Liver (tissue), 8 donors: ENCODE measurements at regions not wholly inside any gene's neighbourhood (a gene's known extent, or its start where the extent isn't known, plus 50 kb on each side); places are given as distances from the start of the nearest gene placed in this dataset.
A peak's percentile ranks its signal among the peaks of the same experiment; 100 is the strongest.

ENCODE experiments used
- DNase-seq: peaks from one replicate; pipeline ENCODE4 v3.0.0-alpha.2; 2017; ENCODE audit warnings: low spot score
- H3K27ac ChIP-seq, 2 donors: one replicate each; pipeline ENCODE4 v1.7.0; 2013; ENCODE audit warnings: inconsistent platforms in 2 of 2, low read length in 2 of 2, control low read depth in 1 of 2, low read depth in 1 of 2, mild to moderate bottlenecking in 1 of 2
- H3K27me3 ChIP-seq, 4 donors: one replicate each; pipeline versions ENCODE4 v1.6.1 to v1.7.0; 2013; ENCODE audit warnings: low read length in 3 of 4, inconsistent platforms in 1 of 4, mild to moderate bottlenecking in 1 of 4, moderate library complexity in 1 of 4; ENCODE audit not compliant: control insufficient read depth in 4 of 4, insufficient read depth in 4 of 4
- H3K36me3 ChIP-seq, 4 donors: one replicate each; pipeline versions ENCODE4 v1.6.1 to v1.7.0; 2013; ENCODE audit warnings: low read length in 3 of 4, mild to moderate bottlenecking in 3 of 4, low read depth in 1 of 4, moderate library complexity in 1 of 4; ENCODE audit not compliant: control insufficient read depth in 4 of 4, insufficient read depth in 3 of 4
- H3K4me1 ChIP-seq, 4 donors: one replicate each; pipeline versions ENCODE4 v1.6.1 to v1.7.0; 2013; ENCODE audit warnings: low read length in 3 of 4, mild to moderate bottlenecking in 3 of 4, moderate library complexity in 1 of 4; ENCODE audit not compliant: control insufficient read depth in 4 of 4, insufficient read depth in 4 of 4
- H3K4me3 ChIP-seq, 3 donors: one replicate each; pipeline versions ENCODE4 v1.6.1 to v1.7.0; 2013; ENCODE audit warnings: low read length in 3 of 3, control low read depth in 1 of 3, low read depth in 1 of 3, mild to moderate bottlenecking in 1 of 3
- H3K9ac ChIP-seq, 2 donors: one replicate each; pipeline ENCODE4 v1.7.0; 2013; ENCODE audit warnings: low read length in 2 of 2, mild to moderate bottlenecking in 2 of 2, moderate library complexity in 2 of 2, control low read depth in 1 of 2, low read depth in 1 of 2
- H3K9me3 ChIP-seq, 4 donors: one replicate each; pipeline versions ENCODE4 v1.6.1 to v1.7.0; 2013; ENCODE audit warnings: low read length in 3 of 4; ENCODE audit not compliant: control insufficient read depth in 4 of 4
- EGR1 ChIP-seq, 2 donors: IDR thresholded peaks; 2 replicates each; pipeline ENCODE4 v1.6.1; 2016 to 2018; ENCODE audit warnings: antibody characterized with exemption in 2 of 2, low read depth in 2 of 2
- FOXA1 ChIP-seq: IDR thresholded peaks from 2 replicates; pipeline ENCODE4 v1.6.1; 2016; ENCODE audit warnings: antibody characterized with exemption
- FOXA2 ChIP-seq: IDR thresholded peaks from 2 replicates; pipeline ENCODE4 v1.6.1; 2016; ENCODE audit warnings: antibody characterized with exemption
- GABPA ChIP-seq, 2 donors: IDR thresholded peaks in 1 of 2; conservative IDR thresholded peaks in 1 of 2; 2 replicates each; pipeline ENCODE4 v1.6.1; 2016; ENCODE audit warnings: antibody characterized with exemption in 2 of 2, mild to moderate bottlenecking in 1 of 2, moderate library complexity in 1 of 2
- HNF4A ChIP-seq, 2 donors: conservative IDR thresholded peaks; 2 replicates each; pipeline ENCODE4 v1.6.1; 2016; ENCODE audit warnings: antibody characterized with exemption in 2 of 2, mild to moderate bottlenecking in 2 of 2
- HNF4G ChIP-seq: IDR thresholded peaks from 2 replicates; pipeline ENCODE4 v1.6.1; 2016; ENCODE audit warnings: antibody characterized with exemption
- JUND ChIP-seq, 2 donors: IDR thresholded peaks; 2 replicates each; pipeline ENCODE4 v1.6.1; 2016; ENCODE audit warnings: antibody characterized with exemption in 2 of 2
- NR2F2 ChIP-seq: IDR thresholded peaks from 2 replicates; pipeline ENCODE4 v1.6.1; 2016; ENCODE audit warnings: antibody characterized with exemption
- RAD21 ChIP-seq, 2 donors: IDR thresholded peaks; 2 replicates each; pipeline ENCODE4 v1.6.1; 2016; ENCODE audit warnings: antibody characterized with exemption in 2 of 2, mild to moderate bottlenecking in 2 of 2
- RXRA ChIP-seq, 2 donors: IDR thresholded peaks; 2 replicates each; pipeline ENCODE4 v1.6.1; 2017 to 2018; ENCODE audit warnings: antibody characterized with exemption in 2 of 2, mild to moderate bottlenecking in 1 of 2
- YY1 ChIP-seq: IDR thresholded peaks from 2 replicates; pipeline ENCODE4 v1.6.1; 2016; ENCODE audit warnings: antibody characterized with exemption, mild to moderate bottlenecking
- WGBS: extraction: QIAGEN DNeasy Blood & Tissue Kit; methylation state at CpG from one replicate; pipeline ENCODE4 v1.1.7; 2013; 5-methylcytosine and 5-hydroxymethylcytosine counted together
- TF ChIP-seq, protein P1 (sequence below): IDR thresholded peaks from 2 replicates; pipeline ENCODE4 v1.6.1; 2016; ENCODE audit warnings: antibody characterized with exemption
- TF ChIP-seq, protein P2 (sequence below): fragments of 150-350 bp; IDR thresholded peaks from 2 replicates; pipeline ENCODE4 v1.5.1; 2017; ENCODE audit warnings: improper control_type of control experiment, low read depth, low read length; ENCODE audit not compliant: missing input control
- donor health status: healthy.
- donor health status: healthy.
- donor health status: healthy.
- donor health status: healthy.
- donor health status: healthy.

DNA sequence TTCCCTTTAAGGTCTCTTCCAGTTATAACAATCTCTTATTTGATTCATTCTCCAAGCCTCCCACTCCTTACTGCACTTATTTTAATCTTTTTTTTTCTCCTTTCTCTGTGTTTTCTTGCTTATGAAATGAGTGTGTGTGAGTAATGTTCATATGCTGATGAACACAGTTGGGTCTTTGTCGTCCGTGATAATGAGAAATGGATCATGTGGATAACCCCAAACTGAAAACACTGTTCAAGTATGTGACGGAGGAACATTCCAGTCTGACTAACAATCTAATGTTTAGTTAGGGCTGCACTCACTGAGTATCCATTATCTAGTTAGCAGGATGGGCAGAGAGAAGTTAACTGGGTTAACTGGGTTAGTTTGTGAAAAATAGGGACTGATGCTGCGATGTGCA, 253.1 kb upstream of the DUSP10 start:
- no peaks in the 10 kb centered on the region for H3K36me3 ChIP-seq
- no peaks in the 10 kb centered on the region for H3K4me1 ChIP-seq
- 90% methylated on average over 4 of the region's 4 CpGs for WGBS
- TF ChIP-seq, protein P1, sequence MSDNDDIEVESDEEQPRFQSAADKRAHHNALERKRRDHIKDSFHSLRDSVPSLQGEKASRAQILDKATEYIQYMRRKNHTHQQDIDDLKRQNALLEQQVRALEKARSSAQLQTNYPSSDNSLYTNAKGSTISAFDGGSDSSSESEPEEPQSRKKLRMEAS, result no peak
- no peak for TF ChIP-seq FOXA1
- TF ChIP-seq, protein P2, sequence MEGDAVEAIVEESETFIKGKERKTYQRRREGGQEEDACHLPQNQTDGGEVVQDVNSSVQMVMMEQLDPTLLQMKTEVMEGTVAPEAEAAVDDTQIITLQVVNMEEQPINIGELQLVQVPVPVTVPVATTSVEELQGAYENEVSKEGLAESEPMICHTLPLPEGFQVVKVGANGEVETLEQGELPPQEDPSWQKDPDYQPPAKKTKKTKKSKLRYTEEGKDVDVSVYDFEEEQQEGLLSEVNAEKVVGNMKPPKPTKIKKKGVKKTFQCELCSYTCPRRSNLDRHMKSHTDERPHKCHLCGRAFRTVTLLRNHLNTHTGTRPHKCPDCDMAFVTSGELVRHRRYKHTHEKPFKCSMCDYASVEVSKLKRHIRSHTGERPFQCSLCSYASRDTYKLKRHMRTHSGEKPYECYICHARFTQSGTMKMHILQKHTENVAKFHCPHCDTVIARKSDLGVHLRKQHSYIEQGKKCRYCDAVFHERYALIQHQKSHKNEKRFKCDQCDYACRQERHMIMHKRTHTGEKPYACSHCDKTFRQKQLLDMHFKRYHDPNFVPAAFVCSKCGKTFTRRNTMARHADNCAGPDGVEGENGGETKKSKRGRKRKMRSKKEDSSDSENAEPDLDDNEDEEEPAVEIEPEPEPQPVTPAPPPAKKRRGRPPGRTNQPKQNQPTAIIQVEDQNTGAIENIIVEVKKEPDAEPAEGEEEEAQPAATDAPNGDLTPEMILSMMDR, result no peak
- TF ChIP-seq EGR1 (IDR thresholded peaks at IDR 0.05; ENCODE audit: low read depth in 2 of 2), result no peak
- TF ChIP-seq RAD21 (IDR thresholded peaks at IDR 0.05), result no peak
- no peak for TF ChIP-seq RXRA (IDR thresholded peaks at IDR 0.05)
- no peak for TF ChIP-seq HNF4G
- no peak for TF ChIP-seq GABPA (IDR thresholded peaks at IDR 0.05 in 1 of 2, conservative IDR thresholded peaks at IDR 0.05 in 1 of 2)
- H3K4me3 ChIP-seq, result no peak overlapping the region
- no peak overlapping the region for H3K27ac ChIP-seq
- H3K9me3 ChIP-seq, result no peaks in the 10 kb centered on the region
- DNase-seq, result no peak
- no peak overlapping the region for H3K9ac ChIP-seq
- no peaks in the 10 kb centered on the region for H3K27me3 ChIP-seq

DNA sequence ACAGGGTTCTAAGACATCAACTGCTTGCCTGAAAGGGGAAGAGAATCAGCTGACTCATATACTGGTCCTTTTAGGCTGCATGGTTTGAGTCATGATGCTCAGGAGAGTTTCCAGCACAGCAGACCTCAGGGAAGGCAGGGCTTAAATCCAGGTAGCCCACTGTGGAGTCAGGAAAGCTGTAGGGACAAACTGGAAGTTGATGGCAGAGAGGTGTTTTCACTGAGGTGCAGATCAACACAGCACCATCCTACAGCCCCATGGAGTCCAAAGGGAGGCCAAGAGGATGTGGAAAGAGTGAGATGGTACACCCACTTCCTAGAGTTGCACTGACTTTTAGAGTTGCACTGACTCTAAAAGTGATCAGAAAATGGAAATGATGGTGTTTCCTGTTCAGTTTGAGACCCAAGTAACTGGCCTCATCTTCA, 252.4 kb upstream of the DUSP10 start:
- Histone ChIP-seq H3K9me3 (no peaks in the 10 kb centered on the region), H3K9ac (no peak overlapping the region), H3K27ac (no peak overlapping the region), H3K27me3 (no peaks in the 10 kb centered on the region), H3K36me3 (no peaks in the 10 kb centered on the region), H3K4me1 (no peaks in the 10 kb centered on the region), H3K4me3 (no peak overlapping the region)
- DNase-seq, result no peak
- TF ChIP-seq RAD21 (IDR thresholded peaks at IDR 0.05) (no peak), NR2F2 (no peak)
- TF ChIP-seq, protein P2, result no peak

DNA sequence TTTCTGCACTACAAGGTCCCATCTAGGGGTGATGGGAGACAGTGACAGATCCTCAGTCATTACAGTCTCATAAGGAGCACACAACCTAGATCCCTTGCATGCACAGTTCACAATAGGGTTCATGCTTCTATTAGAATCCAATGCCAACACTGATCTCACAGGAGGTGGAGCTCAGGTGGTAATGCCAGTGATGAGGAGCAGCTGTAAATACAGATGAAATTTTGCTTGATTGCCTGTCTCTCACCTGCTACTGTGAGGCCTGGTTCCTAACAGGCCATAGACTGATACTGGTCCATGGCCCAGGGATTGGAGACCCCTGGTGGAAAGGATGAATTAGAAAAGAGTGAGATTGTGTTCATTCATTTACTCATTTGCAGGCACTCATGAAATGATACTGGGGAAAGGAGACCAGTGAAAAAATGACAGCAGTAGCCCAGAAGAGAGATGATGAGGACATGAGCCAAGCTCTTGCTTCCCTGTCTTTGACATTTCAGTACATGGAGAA, 251.6 kb upstream of the DUSP10 start:
- no peaks in the 10 kb centered on the region for H3K27me3 ChIP-seq

More for the DNA sequence above, 251.6 kb upstream of the DUSP10 start:
- Histone ChIP-seq H3K9me3 (no peaks in the 10 kb centered on the region), H3K36me3 (no peaks in the 10 kb centered on the region), H3K4me3 (no peak overlapping the region), H3K4me1 (no peaks in the 10 kb centered on the region), H3K9ac (no peak overlapping the region), H3K27ac (no peak overlapping the region)
- no peak for DNase-seq
- no peak for TF ChIP-seq FOXA1
- TF ChIP-seq FOXA2, result no peak
- peak in 1 of 2 donors; percentile 30 for TF ChIP-seq RAD21 (IDR thresholded peaks at IDR 0.05)
- no peak for TF ChIP-seq EGR1 (IDR thresholded peaks at IDR 0.05; ENCODE audit: low read depth in 2 of 2)
- no peak for TF ChIP-seq GABPA (IDR thresholded peaks at IDR 0.05 in 1 of 2, conservative IDR thresholded peaks at IDR 0.05 in 1 of 2)
- no peak for TF ChIP-seq YY1
- no peak for TF ChIP-seq HNF4A (conservative IDR thresholded peaks at IDR 0.05)
- no peak for TF ChIP-seq JUND (IDR thresholded peaks at IDR 0.05)
